Body of pancreas (tissue), 4 donors: ENCODE measurements at regions not wholly inside any gene's neighbourhood (a gene's known extent, or its start where the extent isn't known, plus 50 kb on each side); places are given as distances from the start of the nearest gene placed in this dataset.
"Not testable (repeated sequence)": the region's sequence is repeated elsewhere in the genome, so short reads cannot be mapped to it uniquely, and the experiment has no call there.

Experiments used
- ATAC-seq: fragments of 150-250 bp; one replicate; pipeline ENCODE4 v1.9.1; 2016
- DNase-seq, 4 donors: peaks; one replicate each; pipeline ENCODE4 v3.0.0-alpha.2; 2019
- H3K27ac ChIP-seq, 4 donors: fragments of 200-600 bp; sonication (generic); 1 replicate in 3 of 4; 2 replicates in 1 of 4; pipeline versions ENCODE4 v1.5.1 to v1.6.1; 2016 to 2019; ENCODE audit warnings: mild to moderate bottlenecking in 1 of 4, mixed read lengths in 1 of 4, moderate library complexity in 1 of 4
- H3K27me3 ChIP-seq, 2 donors: fragments of 200-600 bp; sonication (generic); one replicate each; pipeline ENCODE4 v1.6.0; 2016; ENCODE audit warnings: mild to moderate bottlenecking in 1 of 2
- H3K36me3 ChIP-seq, 2 donors: fragments of 200-600 bp; sonication (generic); replicated peaks in 1 of 2; 2 replicates each; pipeline ENCODE4 v1.5.1; 2016; ENCODE audit warnings: low read depth in 2 of 2; ENCODE audit not compliant: insufficient read depth in 1 of 2
- H3K4me1 ChIP-seq: fragments of 200-600 bp; sonication (generic); one replicate; pipeline ENCODE4 v1.6.0; 2016
- H3K4me3 ChIP-seq, 2 donors: fragments of 200-600 bp; sonication (generic); 1 replicate in 1 of 2; 2 replicates in 1 of 2; pipeline ENCODE4 v1.5.1; 2016 to 2019
- H3K9me3 ChIP-seq, 3 donors: fragments of 200-600 bp; sonication (generic); 1 replicate in 2 of 3; 2 replicates in 1 of 3; pipeline ENCODE4 v1.5.1; 2016
- CTCF ChIP-seq, 7 experiments: fragments of 450-650 bp in 4 of 7; fragments of 200-600 bp in 3 of 7; sonication (generic) in 3 of 7; IDR thresholded peaks; one replicate each; pipeline ENCODE4 v1.5.1; 2016 to 2019; ENCODE audit warnings: antibody characterized with exemption in 7 of 7
- POLR2A ChIP-seq, 3 donors: fragments of 450-650 bp; IDR thresholded peaks; one replicate each; pipeline ENCODE4 v1.6.1; 2016; ENCODE audit warnings: antibody characterized with exemption in 3 of 3, mild to moderate bottlenecking in 2 of 3
- WGBS, 2 donors: methylation state at CpG; one replicate each; pipeline ENCODE4 v1.1.5; 2017; 5-methylcytosine and 5-hydroxymethylcytosine counted together
- intact Hi-C: fragments of 100-400 bp; cut with DNase I; formaldehyde crosslinking; loops from one replicate; pipeline ENCODE4 v1.15.1; 2023

DNA sequence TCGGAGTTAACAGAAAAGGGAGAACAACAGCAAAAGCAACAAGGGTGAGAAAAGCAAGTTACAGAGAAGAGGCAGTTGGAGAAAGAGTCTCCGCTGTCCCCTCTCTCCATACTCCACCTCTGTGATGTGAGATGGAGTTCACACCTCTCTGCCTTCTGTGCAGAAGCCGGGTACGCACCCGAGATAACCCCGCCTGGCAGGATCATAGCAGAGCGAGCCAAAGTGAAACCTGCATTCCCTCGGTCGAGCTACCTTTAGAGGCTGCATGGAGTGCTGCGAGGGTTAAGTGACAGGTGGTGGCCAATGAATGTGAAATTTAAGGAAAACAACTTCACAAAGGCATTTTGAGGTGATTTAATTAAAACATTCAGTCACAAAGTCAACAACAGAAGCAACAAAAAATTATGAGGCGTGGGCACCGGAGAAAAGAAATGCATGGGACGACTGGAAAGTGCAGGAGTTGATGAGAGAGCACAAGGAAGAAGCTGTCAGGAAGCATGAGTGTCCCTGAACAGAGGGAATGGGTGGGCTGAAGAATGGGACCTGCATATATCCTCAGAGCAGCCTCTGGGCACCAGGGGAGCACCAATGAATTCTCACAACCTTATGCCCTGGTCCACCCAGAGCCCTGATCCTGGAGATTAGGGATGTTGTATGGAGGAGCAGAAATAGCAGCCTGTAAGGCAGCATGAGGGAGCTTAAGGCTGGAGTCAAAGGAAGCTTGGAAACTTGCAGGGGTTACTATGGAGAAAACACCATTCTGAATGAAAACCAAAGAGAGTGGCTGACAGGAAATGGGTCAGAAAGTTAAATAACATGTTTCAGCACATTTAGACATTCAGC, 208.3 kb downstream of the EMP1 start:
- ATAC-seq (no peak), DNase-seq (no peak)
- no peaks in the 10 kb centered on the region for H3K4me1 ChIP-seq
- no peaks in the 10 kb centered on the region for H3K9me3 ChIP-seq
- no peaks in the 10 kb centered on the region for H3K36me3 ChIP-seq
- 27 to 36% methylated on average over 13 of the region's 13 CpGs for WGBS, 2 donors
- TF ChIP-seq POLR2A (IDR thresholded peaks at IDR 0.05) = no peak
- intact Hi-C loops = no loop called here
- no peak overlapping the region for H3K4me3 ChIP-seq
- H3K27ac ChIP-seq = no peak overlapping the region
- H3K27me3 ChIP-seq = no peaks in the 10 kb centered on the region

DNA sequence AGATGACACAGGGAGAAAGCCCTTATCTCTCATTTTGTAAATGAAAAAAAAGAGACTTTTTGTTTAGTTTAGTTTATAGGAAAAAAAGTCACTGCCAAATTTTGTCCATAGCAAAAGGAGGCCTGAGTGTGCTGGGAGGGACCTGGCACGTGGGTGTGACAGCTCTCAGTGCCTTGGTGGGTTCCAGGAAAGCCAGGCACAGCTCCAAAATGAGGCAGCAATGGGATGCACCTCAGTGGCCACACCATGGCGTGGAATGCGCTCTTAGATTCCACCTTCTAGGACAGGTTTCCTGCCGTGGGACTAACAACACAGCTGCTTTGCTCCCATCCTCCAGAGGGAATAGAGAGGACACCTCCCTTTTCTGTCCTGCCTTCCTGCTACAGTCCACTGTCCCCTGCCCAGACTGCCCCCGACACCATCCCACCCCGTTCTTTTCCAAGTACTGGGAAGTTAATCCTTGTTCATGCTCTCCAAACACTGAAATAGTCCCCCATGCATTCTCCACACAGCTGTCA, 207.6 kb downstream of the EMP1 start:
- no peaks in the 10 kb centered on the region for H3K36me3 ChIP-seq
- H3K27me3 ChIP-seq = no peaks in the 10 kb centered on the region
- H3K4me1 ChIP-seq = no peaks in the 10 kb centered on the region
- ATAC-seq = no peak
- H3K27ac ChIP-seq = no peak overlapping the region
- H3K4me3 ChIP-seq = no peak overlapping the region
- no peaks in the 10 kb centered on the region for H3K9me3 ChIP-seq
- no peak for DNase-seq
- intact Hi-C loops = no loop called here
- TF ChIP-seq POLR2A (IDR thresholded peaks at IDR 0.05) (no peak), CTCF (IDR thresholded peaks at IDR 0.05) (no peak)
- 48 to 61% methylated on average over 6 of the region's 6 CpGs for WGBS, 2 donors

GRCh38 chr12:13391375-13391774, 194.8 kb downstream of the EMP1 start:
- H3K27ac ChIP-seq, intact Hi-C loops, ATAC-seq, H3K9me3 ChIP-seq, H3K27me3 ChIP-seq, H3K36me3 ChIP-seq, H3K4me3 ChIP-seq, DNase-seq: not testable (repeated sequence)
- WGBS, 2 donors = 69 to 71% methylated on average over 2 of the region's 2 CpGs
- H3K4me1 ChIP-seq = peaks cover 15% of the 10 kb centered on the region

GRCh38 chr12:13390918-13391317, 194.4 kb downstream of the EMP1 start:
- H3K9me3 ChIP-seq = no peaks in the 10 kb centered on the region
- H3K27ac ChIP-seq = peak overlapping the region in 2 of 4 donors; percentile 36 to 42
- TF ChIP-seq CTCF (IDR thresholded peaks at IDR 0.05) = no peak
- 59 to 62% methylated on average over 7 of the region's 7 CpGs for WGBS, 2 donors
- no peak overlapping the region for H3K4me3 ChIP-seq
- no peak for DNase-seq
- no peak for ATAC-seq
- H3K36me3 ChIP-seq = no peaks in the 10 kb centered on the region
- H3K27me3 ChIP-seq = no peaks in the 10 kb centered on the region
- intact Hi-C loops = no loop called here
- peaks cover 15% of the 10 kb centered on the region for H3K4me1 ChIP-seq

- TF ChIP-seq CTCF (IDR thresholded peaks at IDR 0.05) (peak in 1 of 7 experiments; percentile 7), POLR2A (IDR thresholded peaks at IDR 0.05) (no peak)
- intact Hi-C loops = no loop called here
- DNase-seq (peak; percentile 93 to 97 (median 94)), ATAC-seq (peak; percentile 95)
- Histone ChIP-seq H3K36me3 (no peaks in the 10 kb centered on the region), H3K27me3 (no peaks in the 10 kb centered on the region), H3K4me3 (no peak overlapping the region), H3K27ac (peak overlapping the region in 2 of 4 donors; percentile 36 to 42), H3K4me1 (peaks cover 15% of the 10 kb centered on the region), H3K9me3 (no peaks in the 10 kb centered on the region)
- WGBS, 2 donors = 13 to 35% methylated on average over 8 to 10 of the region's 10 CpGs
Measured at GRCh38 chr12:13390381-13390861, 193.9 kb downstream of the EMP1 start.
